ENCODE measurements at regions not wholly inside any gene's neighbourhood (a gene's known extent, or its start where the extent isn't known, plus 50 kb on each side); places are given as distances from the start of the nearest gene placed in this dataset.

GRCh38 chr3:152196782-152197181 lies 71.9 kb upstream of the MBNL1 start:
- DNase-seq (ENCODE audit: low read depth, low spot score) (no peak), ATAC-seq (no peak)
- in situ Hi-C loops (cut with HindIII; ENCODE audit: low pct_unique_long_range_greater_than_20kb, low sequenced_read_pairs): no loop called here
- Histone ChIP-seq H3K27me3 (ENCODE audit: control insufficient read depth, insufficient read depth, low read length) (no peaks in the 10 kb centered on the region), H3K36me3 (ENCODE audit: control insufficient read depth, insufficient read depth, low read length) (no peaks in the 10 kb centered on the region), H3K4me1 (ENCODE audit: control insufficient read depth, insufficient read depth, low read length) (0 out of 2 replicates have a peak, but pooled peaks cover 5% of the 10 kb centered on the region), H3K27ac (ENCODE audit: low read length) (no peak overlapping the region), H3K4me3 (ENCODE audit: low read depth in 2 of 2, low read length in 2 of 2) (no peak overlapping the region), H3K9me3 (ENCODE audit: control insufficient read depth, insufficient read depth, low read depth, low read length) (no peaks in the 10 kb centered on the region)
- POLR2A ChIA-PET: no interaction called here
- intact Hi-C loops (cut with micrococcal nuclease; ENCODE audit: unreplicated experiment): no loop called here
- no TSS peak for BruUV-seq (replicated peaks)
- no peak for TF ChIP-seq SIN3A (IDR thresholded peaks at IDR 0.05; ENCODE audit: borderline replicate concordance, insufficient read depth, low read depth, low read length)
- TF ChIP-seq REST (IDR thresholded peaks at IDR 0.05; ENCODE audit: insufficient read depth in 1 of 2, low read depth in 2 of 2, low read length in 1 of 2): no peak
- no peak for TF ChIP-seq CTCF (IDR thresholded peaks at IDR 0.05)
- TF ChIP-seq POLR2AphosphoS5 (IDR thresholded peaks at IDR 0.05; ENCODE audit: low read depth, low read length): no peak
- no peak for TF ChIP-seq TCF7L2 (IDR thresholded peaks at IDR 0.05; ENCODE audit: low read depth, low read length)
- CTCF ChIA-PET: no interaction called here

GRCh38 chr3:152197451-152197850 lies 71.3 kb upstream of the MBNL1 start:
- CTCF ChIA-PET: no interaction called here
- no peak for ATAC-seq

More at GRCh38 chr3:152197451-152197850, 71.3 kb upstream of the MBNL1 start:
- DNase-seq (ENCODE audit: low read depth, low spot score): no peak
- in situ Hi-C loops (cut with HindIII; ENCODE audit: low pct_unique_long_range_greater_than_20kb, low sequenced_read_pairs): no loop called here
- Histone ChIP-seq H3K4me1 (ENCODE audit: control insufficient read depth, insufficient read depth, low read length) (0 out of 2 replicates have a peak, but pooled peaks cover 5% of the 10 kb centered on the region), H3K27ac (ENCODE audit: low read length) (no peak overlapping the region), H3K36me3 (ENCODE audit: control insufficient read depth, insufficient read depth, low read length) (no peaks in the 10 kb centered on the region), H3K27me3 (ENCODE audit: control insufficient read depth, insufficient read depth, low read length) (no peaks in the 10 kb centered on the region), H3K4me3 (ENCODE audit: low read depth in 2 of 2, low read length in 2 of 2) (no peak overlapping the region), H3K9me3 (ENCODE audit: control insufficient read depth, insufficient read depth, low read depth, low read length) (no peaks in the 10 kb centered on the region)
- intact Hi-C loops (cut with micrococcal nuclease; ENCODE audit: unreplicated experiment): no loop called here
- TF ChIP-seq POLR2AphosphoS5 (IDR thresholded peaks at IDR 0.05; ENCODE audit: low read depth, low read length) (no peak), CTCF (IDR thresholded peaks at IDR 0.05) (no peak), REST (IDR thresholded peaks at IDR 0.05; ENCODE audit: insufficient read depth in 1 of 2, low read depth in 2 of 2, low read length in 1 of 2) (no peak), TCF7L2 (IDR thresholded peaks at IDR 0.05; ENCODE audit: low read depth, low read length) (no peak), SIN3A (IDR thresholded peaks at IDR 0.05; ENCODE audit: borderline replicate concordance, insufficient read depth, low read depth, low read length) (no peak)
- POLR2A ChIA-PET: no interaction called here
- BruUV-seq (replicated peaks): no TSS peak
